Endodermal cell (in vitro differentiated cells): ENCODE measurements at regions not wholly inside any gene's neighbourhood (a gene's known extent, or its start where the extent isn't known, plus 50 kb on each side); places are given as distances from the start of the nearest gene placed in this dataset.
A peak's percentile ranks its signal among the peaks of the same experiment; 100 is the strongest.

Experiments used
- DNase-seq: peaks from one replicate; pipeline ENCODE4 v3.0.0-alpha.2; 2017
- H3K27ac ChIP-seq: 2 replicates; pipeline ENCODE4 v1.5.1; 2013; ENCODE audit warnings: mild to moderate bottlenecking, low read depth, low read length, moderate library complexity
- H3K27me3 ChIP-seq: 2 replicates; pipeline ENCODE4 v1.6.1; 2013; ENCODE audit warnings: mild to moderate bottlenecking, low read length, moderate library complexity; ENCODE audit not compliant: insufficient read depth, control insufficient read depth, poor library complexity, severe bottlenecking
- H3K36me3 ChIP-seq: 2 replicates; pipeline ENCODE4 v1.7.0; 2013; ENCODE audit warnings: mild to moderate bottlenecking, low read length, moderate library complexity; ENCODE audit not compliant: control insufficient read depth, insufficient read depth
- H3K4me1 ChIP-seq: one replicate; pipeline ENCODE4 v1.7.0; 2013; ENCODE audit warnings: low read length; ENCODE audit not compliant: control insufficient read depth, insufficient read depth
- H3K4me3 ChIP-seq: 2 replicates; pipeline ENCODE4 v1.5.1; 2013; ENCODE audit warnings: mild to moderate bottlenecking, low read length, moderate library complexity
- H3K9ac ChIP-seq: 2 replicates; pipeline ENCODE4 v1.6.1; 2013; ENCODE audit warnings: mild to moderate bottlenecking, low read length, moderate library complexity; ENCODE audit not compliant: poor library complexity, severe bottlenecking; ENCODE audit errors: extremely low read depth
- H3K9me3 ChIP-seq: 2 replicates; pipeline ENCODE4 v1.6.1; 2013; ENCODE audit warnings: mild to moderate bottlenecking, low read length, moderate library complexity; ENCODE audit not compliant: control insufficient read depth
- H3K27ac Mint-ChIP-seq: 2 replicates; pipeline ENCODE4 v1.8.0; 2020; ENCODE audit warnings: mixed read lengths
- H3K27me3 Mint-ChIP-seq: 2 replicates; pipeline ENCODE4 v1.8.0; 2021; ENCODE audit warnings: mild to moderate bottlenecking, mixed read lengths; ENCODE audit not compliant: insufficient read depth
- H3K36me3 Mint-ChIP-seq: 2 replicates; pipeline ENCODE4 v1.8.0; 2020; ENCODE audit warnings: low read depth, mixed read lengths
- H3K4me1 Mint-ChIP-seq: 2 replicates; pipeline ENCODE4 v1.8.0; 2020; ENCODE audit warnings: mixed read lengths
- H3K4me3 Mint-ChIP-seq: 2 replicates; pipeline ENCODE4 v1.8.0; 2020; ENCODE audit warnings: mild to moderate bottlenecking, moderate library complexity, mixed read lengths
- H3K9me3 Mint-ChIP-seq: 2 replicates; pipeline ENCODE4 v1.8.0; 2020; ENCODE audit warnings: mild to moderate bottlenecking, mixed read lengths
- WGBS, 2 experiments: methylation state at CpG; one replicate each; pipeline versions ENCODE4 v1.1.5 to v1.1.7; 2013; ENCODE audit warnings: missing lambda C conversion rate in 2 of 2, mixed read lengths in 1 of 2; ENCODE audit not compliant: insufficient coverage in 1 of 2, insufficient read length in 1 of 2; 5-methylcytosine and 5-hydroxymethylcytosine counted together
- TF ChIP-seq, protein P1 (sequence below): fragments of 200-600 bp; sonication (generic); conservative IDR thresholded peaks from 2 replicates; pipeline ENCODE4 v1.5.0; 2021; ENCODE audit warnings: antibody characterized with exemption, mild to moderate bottlenecking

GRCh38 chr1:245079021-245079609, 75.7 kb upstream of the KIF26B start:
- H3K4me1 Mint-ChIP-seq, result peaks cover 11% of the 10 kb centered on the region
- no peak overlapping the region for H3K27ac Mint-ChIP-seq
- Histone ChIP-seq H3K4me1 (no peaks in the 10 kb centered on the region), H3K27me3 (no peaks in the 10 kb centered on the region), H3K9ac (no peak overlapping the region), H3K9me3 (peaks cover 17% of the 10 kb centered on the region), H3K4me3 (no peak overlapping the region), H3K36me3 (peaks cover 11% of the 10 kb centered on the region), H3K27ac (no peak overlapping the region)
- H3K36me3 Mint-ChIP-seq, result peaks cover 20% of the 10 kb centered on the region
- no peak for DNase-seq
- H3K9me3 Mint-ChIP-seq, result peaks cover 19% of the 10 kb centered on the region
- H3K27me3 Mint-ChIP-seq, result no peaks in the 10 kb centered on the region
- TF ChIP-seq, protein P1, sequence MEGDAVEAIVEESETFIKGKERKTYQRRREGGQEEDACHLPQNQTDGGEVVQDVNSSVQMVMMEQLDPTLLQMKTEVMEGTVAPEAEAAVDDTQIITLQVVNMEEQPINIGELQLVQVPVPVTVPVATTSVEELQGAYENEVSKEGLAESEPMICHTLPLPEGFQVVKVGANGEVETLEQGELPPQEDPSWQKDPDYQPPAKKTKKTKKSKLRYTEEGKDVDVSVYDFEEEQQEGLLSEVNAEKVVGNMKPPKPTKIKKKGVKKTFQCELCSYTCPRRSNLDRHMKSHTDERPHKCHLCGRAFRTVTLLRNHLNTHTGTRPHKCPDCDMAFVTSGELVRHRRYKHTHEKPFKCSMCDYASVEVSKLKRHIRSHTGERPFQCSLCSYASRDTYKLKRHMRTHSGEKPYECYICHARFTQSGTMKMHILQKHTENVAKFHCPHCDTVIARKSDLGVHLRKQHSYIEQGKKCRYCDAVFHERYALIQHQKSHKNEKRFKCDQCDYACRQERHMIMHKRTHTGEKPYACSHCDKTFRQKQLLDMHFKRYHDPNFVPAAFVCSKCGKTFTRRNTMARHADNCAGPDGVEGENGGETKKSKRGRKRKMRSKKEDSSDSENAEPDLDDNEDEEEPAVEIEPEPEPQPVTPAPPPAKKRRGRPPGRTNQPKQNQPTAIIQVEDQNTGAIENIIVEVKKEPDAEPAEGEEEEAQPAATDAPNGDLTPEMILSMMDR, result peak; percentile 86
- 78 to 81% methylated on average over 6 to 9 of the region's 9 CpGs for WGBS, 2 experiments
- H3K4me3 Mint-ChIP-seq, result no peak overlapping the region

DNA sequence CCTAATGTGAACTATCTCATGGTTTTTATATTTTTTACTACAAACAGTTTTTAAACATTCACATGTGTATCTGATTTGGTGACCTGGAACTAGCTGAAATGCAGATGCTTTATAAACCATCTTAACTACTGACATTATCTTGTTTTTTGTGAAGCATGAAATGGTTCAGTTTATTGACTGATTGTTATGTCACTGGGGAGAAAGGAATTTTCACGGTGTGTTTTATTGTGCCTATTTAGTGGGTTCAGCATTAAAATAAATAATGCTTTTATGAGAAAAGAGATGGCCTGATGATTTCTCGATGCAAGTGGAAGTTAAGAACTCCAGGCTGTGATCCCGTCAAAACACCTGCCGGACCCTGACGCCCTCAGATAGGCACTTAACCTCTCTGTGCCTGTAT, 79.9 kb upstream of the KIF26B start:
- no peaks in the 10 kb centered on the region for H3K27me3 ChIP-seq
- H3K4me1 ChIP-seq, result no peaks in the 10 kb centered on the region
- no peaks in the 10 kb centered on the region for H3K36me3 ChIP-seq
- H3K27ac ChIP-seq, result no peak overlapping the region
- Mint-ChIP-seq H3K36me3 (peaks cover 22% of the 10 kb centered on the region), H3K27ac (no peak overlapping the region), H3K27me3 (no peaks in the 10 kb centered on the region), H3K4me3 (no peak overlapping the region), H3K9me3 (peaks cover 15% of the 10 kb centered on the region), H3K4me1 (peaks cover 9% of the 10 kb centered on the region)
- peaks cover 16% of the 10 kb centered on the region for H3K9me3 ChIP-seq
- 90 to 91% methylated on average over 4 to 5 of the region's 5 CpGs for WGBS, 2 experiments
- no peak overlapping the region for H3K9ac ChIP-seq
- TF ChIP-seq, protein P1, result no peak
- no peak for DNase-seq
- no peak overlapping the region for H3K4me3 ChIP-seq

DNA sequence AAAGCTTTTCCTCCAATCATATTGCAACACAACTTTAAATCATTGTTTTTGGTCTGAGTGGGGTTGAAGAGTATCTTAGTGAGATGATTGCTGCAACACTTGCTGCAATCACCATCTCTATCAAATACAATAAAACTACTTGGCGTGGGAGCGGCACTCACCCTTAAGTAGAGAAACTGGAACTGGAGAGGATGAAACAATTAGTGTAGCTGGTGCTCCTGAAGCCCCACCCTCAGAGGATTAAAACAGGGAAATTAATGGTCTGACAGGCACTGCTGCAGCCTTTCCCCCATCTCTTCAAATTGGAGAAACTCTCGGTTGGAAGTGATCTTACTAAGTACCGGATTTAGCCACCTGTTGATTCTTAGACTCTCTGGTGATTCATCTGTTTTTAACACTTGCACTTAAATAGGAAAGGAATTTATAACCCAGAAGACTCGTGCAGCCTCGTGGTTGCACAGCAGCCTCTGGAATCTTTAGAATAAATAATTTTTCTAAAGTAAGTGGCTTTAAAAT, 80.5 kb upstream of the KIF26B start:
- Histone ChIP-seq H3K27ac (no peak overlapping the region), H3K9me3 (peaks cover 16% of the 10 kb centered on the region), H3K4me1 (no peaks in the 10 kb centered on the region), H3K27me3 (no peaks in the 10 kb centered on the region), H3K9ac (no peak overlapping the region), H3K36me3 (no peaks in the 10 kb centered on the region), H3K4me3 (no peak overlapping the region)
- WGBS, 2 experiments, result 52 to 69% methylated on average over 4 to 6 of the region's 6 CpGs
- TF ChIP-seq, protein P1, result no peak
- no peaks in the 10 kb centered on the region for H3K27me3 Mint-ChIP-seq
- peaks cover 9% of the 10 kb centered on the region for H3K4me1 Mint-ChIP-seq
- peaks cover 22% of the 10 kb centered on the region for H3K36me3 Mint-ChIP-seq
- H3K27ac Mint-ChIP-seq, result no peak overlapping the region
- DNase-seq, result no peak
- peaks cover 15% of the 10 kb centered on the region for H3K9me3 Mint-ChIP-seq
- no peak overlapping the region for H3K4me3 Mint-ChIP-seq
